ENCODE measurements at regions not wholly inside any gene's neighbourhood (a gene's known extent, or its start where the extent isn't known, plus 50 kb on each side); places are given as distances from the start of the nearest gene placed in this dataset.

- TF ChIP-seq CTCF (IDR thresholded peaks at IDR 0.05; ENCODE audit: control insufficient read depth, insufficient read depth, low read depth, low read length, missing control alignments), result no peak
- DNase-seq (ENCODE audit: low read depth), result no peak
- H3K4me3 ChIP-seq (ENCODE audit: control insufficient read depth, low read depth, low read length), result no peak overlapping the region
These were observed 187.7 kb upstream of the RNPC3 start for GRCh38 chr1:103337779-103338178.

GRCh38 chr1:103336408-103336807 lies 189.1 kb upstream of the RNPC3 start:
- H3K4me3 ChIP-seq (ENCODE audit: control insufficient read depth, low read depth, low read length), result no peak overlapping the region
- DNase-seq (ENCODE audit: low read depth), result no peak
- no peak for TF ChIP-seq CTCF (IDR thresholded peaks at IDR 0.05; ENCODE audit: control insufficient read depth, insufficient read depth, low read depth, low read length, missing control alignments)

GRCh38 chr1:103333141-103333540 lies 192.4 kb upstream of the RNPC3 start:
- DNase-seq (ENCODE audit: low read depth), result no peak
- no peak overlapping the region for H3K4me3 ChIP-seq (ENCODE audit: control insufficient read depth, low read depth, low read length)
- TF ChIP-seq CTCF (IDR thresholded peaks at IDR 0.05; ENCODE audit: control insufficient read depth, insufficient read depth, low read depth, low read length, missing control alignments), result no peak

GRCh38 chr1:103327054-103327719 lies 198.3 kb upstream of the RNPC3 start:
- no peak for TF ChIP-seq CTCF (IDR thresholded peaks at IDR 0.05; ENCODE audit: control insufficient read depth, insufficient read depth, low read depth, low read length, missing control alignments)
- DNase-seq (ENCODE audit: low read depth), result no peak
- no peak overlapping the region for H3K4me3 ChIP-seq (ENCODE audit: control insufficient read depth, low read depth, low read length)

GRCh38 chr1:103326595-103326994 lies 198.9 kb upstream of the RNPC3 start:
- no peak for TF ChIP-seq CTCF (IDR thresholded peaks at IDR 0.05; ENCODE audit: control insufficient read depth, insufficient read depth, low read depth, low read length, missing control alignments)
- H3K4me3 ChIP-seq (ENCODE audit: control insufficient read depth, low read depth, low read length), result no peak overlapping the region

GRCh38 chr1:103309786-103310185 lies 201.5 kb upstream of the COL11A1 start:
- TF ChIP-seq CTCF (IDR thresholded peaks at IDR 0.05; ENCODE audit: control insufficient read depth, insufficient read depth, low read depth, low read length, missing control alignments), result no peak
- H3K4me3 ChIP-seq (ENCODE audit: control insufficient read depth, low read depth, low read length), result no peak overlapping the region
- DNase-seq (ENCODE audit: low read depth), result no peak

More at GRCh38 chr1:103326595-103326994, 198.9 kb upstream of the RNPC3 start:
- DNase-seq (ENCODE audit: low read depth), result no peak

Data from AG09309 (cell line).